DND-41 (cell line): ENCODE measurements at regions not wholly inside any gene's neighbourhood (a gene's known extent, or its start where the extent isn't known, plus 50 kb on each side); places are given as distances from the start of the nearest gene placed in this dataset.

ENCODE experiments used
- EZH2 ChIP-seq: IDR thresholded peaks from 3 replicates; pipeline ENCODE4 v1.6.1; 2012; ENCODE audit warnings: borderline replicate concordance, low read depth, mild to moderate bottlenecking, moderate library complexity, low read length, inconsistent platforms; ENCODE audit not compliant: severe bottlenecking
- TF ChIP-seq, protein P1 (sequence below): IDR thresholded peaks from 2 replicates; pipeline ENCODE4 v1.5.1; 2012; ENCODE audit warnings: borderline replicate concordance, low read length, moderate library complexity, mild to moderate bottlenecking; ENCODE audit not compliant: poor library complexity, severe bottlenecking; ENCODE audit errors: extremely low read depth

GRCh38 chr4:41456559-41457101 lies 81.3 kb upstream of the LIMCH1 start:
- TF ChIP-seq, protein P1, sequence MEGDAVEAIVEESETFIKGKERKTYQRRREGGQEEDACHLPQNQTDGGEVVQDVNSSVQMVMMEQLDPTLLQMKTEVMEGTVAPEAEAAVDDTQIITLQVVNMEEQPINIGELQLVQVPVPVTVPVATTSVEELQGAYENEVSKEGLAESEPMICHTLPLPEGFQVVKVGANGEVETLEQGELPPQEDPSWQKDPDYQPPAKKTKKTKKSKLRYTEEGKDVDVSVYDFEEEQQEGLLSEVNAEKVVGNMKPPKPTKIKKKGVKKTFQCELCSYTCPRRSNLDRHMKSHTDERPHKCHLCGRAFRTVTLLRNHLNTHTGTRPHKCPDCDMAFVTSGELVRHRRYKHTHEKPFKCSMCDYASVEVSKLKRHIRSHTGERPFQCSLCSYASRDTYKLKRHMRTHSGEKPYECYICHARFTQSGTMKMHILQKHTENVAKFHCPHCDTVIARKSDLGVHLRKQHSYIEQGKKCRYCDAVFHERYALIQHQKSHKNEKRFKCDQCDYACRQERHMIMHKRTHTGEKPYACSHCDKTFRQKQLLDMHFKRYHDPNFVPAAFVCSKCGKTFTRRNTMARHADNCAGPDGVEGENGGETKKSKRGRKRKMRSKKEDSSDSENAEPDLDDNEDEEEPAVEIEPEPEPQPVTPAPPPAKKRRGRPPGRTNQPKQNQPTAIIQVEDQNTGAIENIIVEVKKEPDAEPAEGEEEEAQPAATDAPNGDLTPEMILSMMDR, result no peak
- TF ChIP-seq EZH2, result no peak
